ENCODE measurements at regions not wholly inside any gene's neighbourhood (a gene's known extent, or its start where the extent isn't known, plus 50 kb on each side); places are given as distances from the start of the nearest gene placed in this dataset.

- TF ChIP-seq POLR2A (IDR thresholded peaks at IDR 0.05) (no peak), CTCF (IDR thresholded peaks at IDR 0.05) (no peak)
These were observed 128.8 kb downstream of the RASSF10 start for GRCh38 chr11:13137844-13138301.
